Keratinocyte (primary cell): ENCODE measurements at regions not wholly inside any gene's neighbourhood (a gene's known extent, or its start where the extent isn't known, plus 50 kb on each side); places are given as distances from the start of the nearest gene placed in this dataset.

Source experiments
- DNase-seq: peaks from one replicate; pipeline ENCODE4 v3.0.0-alpha.2; 2011; ENCODE audit warnings: low read depth, missing footprints, low spot score
- FAIRE-seq: peaks from 2 replicates; lab custom pipeline; 2011; peaks lifted over from hg19 to GRCh38; lab: Jason Lieb, UNC
- H2AFZ ChIP-seq: 2 replicates; pipeline ENCODE4 v1.6.0; 2012; ENCODE audit warnings: low read length, control low read depth, inconsistent platforms; ENCODE audit not compliant: control insufficient read depth
- H3K27ac ChIP-seq: 2 replicates; pipeline ENCODE4 v1.5.1; 2011; ENCODE audit warnings: low read length; ENCODE audit not compliant: control insufficient read depth, insufficient read depth
- H3K27me3 ChIP-seq: 3 replicates; pipeline ENCODE4 v1.6.0; 2011; ENCODE audit warnings: low read length; ENCODE audit not compliant: control insufficient read depth, insufficient read depth; ENCODE audit errors: extremely low read depth
- H3K36me3 ChIP-seq, 2 experiments: 2 replicates in 1 of 2; 3 replicates in 1 of 2; pipeline ENCODE4 v1.5.1; 2011; ENCODE audit warnings: low read length in 2 of 2, mild to moderate bottlenecking in 1 of 2; ENCODE audit not compliant: control insufficient read depth in 2 of 2, insufficient read depth in 2 of 2; ENCODE audit errors: extremely low read depth in 1 of 2
- H3K4me1 ChIP-seq: 3 replicates; pipeline ENCODE4 v1.5.1; 2011; ENCODE audit warnings: low read length; ENCODE audit not compliant: control insufficient read depth, insufficient read depth; ENCODE audit errors: extremely low read depth
- H3K4me2 ChIP-seq: 3 replicates; pipeline ENCODE4 v1.6.0; 2011; ENCODE audit warnings: low read depth, low read length; ENCODE audit not compliant: control insufficient read depth, insufficient read depth; ENCODE audit errors: extremely low read depth
- H3K4me3 ChIP-seq, 3 experiments: fragments of 200-600 bp in 1 of 3; sonication (generic) in 1 of 3; 2 replicates in 2 of 3; 3 replicates in 1 of 3; pipeline ENCODE4 v1.5.1; 2011 to 2016; ENCODE audit warnings: low read length in 3 of 3, mild to moderate bottlenecking in 3 of 3, control low read depth in 2 of 3, inconsistent platforms in 1 of 3, low read depth in 1 of 3, mixed read lengths in 1 of 3, mixed run types in 1 of 3, moderate library complexity in 1 of 3; ENCODE audit not compliant: control insufficient read depth in 2 of 3, insufficient read depth in 2 of 3; ENCODE audit errors: extremely low read depth in 1 of 3
- H3K79me2 ChIP-seq: 2 replicates; pipeline ENCODE4 v1.6.0; 2012; ENCODE audit warnings: low read length; ENCODE audit not compliant: control insufficient read depth, insufficient read depth
- H3K9ac ChIP-seq: 3 replicates; pipeline ENCODE4 v1.6.0; 2011; ENCODE audit warnings: low read length; ENCODE audit not compliant: control insufficient read depth, insufficient read depth; ENCODE audit errors: extremely low read depth
- H3K9me1 ChIP-seq: 3 replicates; pipeline ENCODE4 v1.6.0; 2011; ENCODE audit warnings: low read length; ENCODE audit not compliant: control insufficient read depth, insufficient read depth; ENCODE audit errors: extremely low read depth
- H3K9me3 ChIP-seq: 2 replicates; pipeline ENCODE4 v1.5.1; 2012; ENCODE audit warnings: low read depth, low read length; ENCODE audit not compliant: control insufficient read depth
- H4K20me1 ChIP-seq: 3 replicates; pipeline ENCODE4 v1.6.0; 2011; ENCODE audit warnings: low read length; ENCODE audit not compliant: control insufficient read depth, insufficient read depth; ENCODE audit errors: extremely low read depth
- CTCF ChIP-seq, 3 experiments: IDR thresholded peaks in 1 of 3; conservative IDR thresholded peaks in 1 of 3; optimal IDR thresholded peaks in 1 of 3; 2 replicates in 2 of 3; 3 replicates in 1 of 3; pipeline versions ENCODE3 to v1.5.1; 2011; ENCODE audit warnings: low read length in 3 of 3, mild to moderate bottlenecking in 3 of 3, moderate library complexity in 2 of 3, control low read depth in 1 of 3, inconsistent platforms in 1 of 3; ENCODE audit not compliant: insufficient read depth in 2 of 3; ENCODE audit errors: extremely low read depth in 1 of 3
- EZH2 ChIP-seq: IDR thresholded peaks from one replicate; pipeline ENCODE4 v1.6.1; 2012; ENCODE audit warnings: inconsistent platforms, mild to moderate bottlenecking, low read length, moderate library complexity
- dilution Hi-C: fragments of 300-500 bp; cut with MboI; formaldehyde crosslinking; loops from one replicate; pipeline ENCODE4 v1.7.0; 2020; ENCODE audit warnings: low sequenced_read_pairs; ENCODE audit not compliant: extremely low pct_ligation_motif_present

GRCh38 chr3:135788146-135788545, 177.4 kb upstream of the PPP2R3A start:
- Histone ChIP-seq H3K9me1 (no peaks in the 10 kb centered on the region), H3K79me2 (no peaks in the 10 kb centered on the region), H3K27ac (no peak overlapping the region), H4K20me1 (no peaks in the 10 kb centered on the region), H3K4me1 (no peaks in the 10 kb centered on the region), H3K9ac (no peak overlapping the region), H3K27me3 (no peaks in the 10 kb centered on the region), H3K4me2 (no peak overlapping the region), H3K36me3 (no peaks in the 10 kb centered on the region), H3K9me3 (no peaks in the 10 kb centered on the region), H2AFZ (no peak overlapping the region), H3K4me3 (no peak overlapping the region)
- TF ChIP-seq EZH2 (no peak), CTCF (optimal IDR thresholded peaks at IDR 0.05 in 1 of 3, IDR thresholded peaks at IDR 0.05 in 1 of 3, conservative IDR thresholded peaks at IDR 0.05 in 1 of 3; ENCODE audit: extremely low read depth in 1 of 3, insufficient read depth in 2 of 3, low read length in 3 of 3) (no peak)
- dilution Hi-C loops = loop anchor here (5.0 kb wide), 1 partner anchor 51 kb away; no protein-coding TSS in a partner anchor
- FAIRE-seq (no peak), DNase-seq (no peak)

GRCh38 chr3:135788978-135789377, 176.6 kb upstream of the PPP2R3A start:
- Histone ChIP-seq H3K4me3 (no peak overlapping the region), H3K9me3 (no peaks in the 10 kb centered on the region), H3K79me2 (no peaks in the 10 kb centered on the region), H3K4me2 (no peak overlapping the region), H3K4me1 (no peaks in the 10 kb centered on the region), H4K20me1 (no peaks in the 10 kb centered on the region), H3K9ac (no peak overlapping the region), H3K36me3 (no peaks in the 10 kb centered on the region), H3K9me1 (no peaks in the 10 kb centered on the region), H2AFZ (no peak overlapping the region), H3K27ac (no peak overlapping the region), H3K27me3 (no peaks in the 10 kb centered on the region)
- DNase-seq (no peak), FAIRE-seq (no peak)
- TF ChIP-seq CTCF (optimal IDR thresholded peaks at IDR 0.05 in 1 of 3, IDR thresholded peaks at IDR 0.05 in 1 of 3, conservative IDR thresholded peaks at IDR 0.05 in 1 of 3; ENCODE audit: extremely low read depth in 1 of 3, insufficient read depth in 2 of 3, low read length in 3 of 3) = no peak
- TF ChIP-seq EZH2 = no peak
- dilution Hi-C loops = loop anchor here (5.0 kb wide), 1 partner anchor 52 kb away; no protein-coding TSS in a partner anchor
